HG02571 (cell line): ENCODE measurements at regions not wholly inside any gene's neighbourhood (a gene's known extent, or its start where the extent isn't known, plus 50 kb on each side); places are given as distances from the start of the nearest gene placed in this dataset.
A peak's percentile ranks its signal among the peaks of the same experiment; 100 is the strongest.
"Not testable (repeated sequence)": the region's sequence is repeated elsewhere in the genome, so short reads cannot be mapped to it uniquely, and the experiment has no call there.

Experiments
- ATAC-seq: cut with Tn5 transposase; IDR thresholded peaks from one replicate; pipeline ENCODE4 v1.9.1; 2021; ENCODE audit warnings: mild to moderate bottlenecking, moderate library complexity; ENCODE audit not compliant: unreplicated experiment

DNA sequence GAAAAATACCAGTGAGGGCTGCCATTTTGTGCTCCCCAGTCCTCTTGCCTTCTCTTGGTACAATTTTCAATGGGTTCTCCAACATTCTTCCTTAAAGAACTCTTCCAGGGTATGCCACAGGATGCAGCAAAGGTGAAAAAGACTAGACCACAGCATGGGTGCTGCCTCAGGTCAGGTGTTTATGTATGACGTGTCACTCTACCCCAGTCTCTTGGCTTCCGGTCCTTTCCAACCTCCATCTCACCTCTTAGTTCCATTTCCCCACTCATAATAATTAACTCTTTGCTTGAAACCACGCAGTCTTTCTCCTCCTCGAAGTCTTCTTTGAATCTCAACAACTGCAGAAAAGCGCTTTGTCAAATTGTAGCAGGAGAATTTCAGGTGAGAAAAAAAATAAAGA is 104.7 kb upstream of the TBC1D5 start:
- no peak for ATAC-seq

- ATAC-seq, result no peak
Measured at GRCh38 chr3:17846466-17846865, 104.0 kb upstream of the TBC1D5 start.

DNA sequence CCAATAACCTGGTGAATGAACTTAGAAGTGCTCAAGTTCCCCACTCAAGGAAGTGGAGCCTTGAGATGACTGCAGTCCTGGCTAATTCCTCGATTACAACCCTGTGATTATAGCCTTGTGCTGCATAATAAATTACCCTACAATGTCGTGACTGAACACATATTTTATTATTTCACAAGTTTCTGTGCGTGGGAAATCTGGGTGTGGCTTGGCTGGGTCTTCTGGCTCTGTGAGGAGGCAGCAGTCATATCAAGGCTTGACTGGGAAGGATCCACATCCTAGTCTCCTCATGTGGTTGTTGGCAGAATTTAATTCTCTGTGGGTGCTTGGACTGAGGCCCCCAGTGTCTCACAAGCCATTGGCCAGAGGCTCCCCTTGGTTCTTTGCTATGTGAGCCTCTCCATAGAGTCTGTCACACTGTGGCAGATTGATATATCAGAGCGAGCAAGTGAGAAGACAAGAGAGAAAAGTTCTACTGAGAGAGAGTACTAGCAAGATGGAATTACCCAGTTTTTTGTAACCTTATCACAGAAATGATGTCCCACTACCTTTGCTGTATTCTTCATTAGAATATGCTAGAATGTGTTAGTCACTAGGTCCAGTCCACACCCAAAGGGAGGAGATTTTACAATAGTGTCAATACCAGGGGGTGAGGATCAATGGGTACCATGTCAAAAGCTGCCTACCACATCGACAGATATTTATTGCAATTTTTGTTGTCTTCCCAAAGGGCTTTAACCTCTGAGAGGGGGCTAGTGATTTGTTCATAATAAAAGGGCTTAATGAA is 102.8 kb upstream of the TBC1D5 start:
- ATAC-seq, result no peak

DNA sequence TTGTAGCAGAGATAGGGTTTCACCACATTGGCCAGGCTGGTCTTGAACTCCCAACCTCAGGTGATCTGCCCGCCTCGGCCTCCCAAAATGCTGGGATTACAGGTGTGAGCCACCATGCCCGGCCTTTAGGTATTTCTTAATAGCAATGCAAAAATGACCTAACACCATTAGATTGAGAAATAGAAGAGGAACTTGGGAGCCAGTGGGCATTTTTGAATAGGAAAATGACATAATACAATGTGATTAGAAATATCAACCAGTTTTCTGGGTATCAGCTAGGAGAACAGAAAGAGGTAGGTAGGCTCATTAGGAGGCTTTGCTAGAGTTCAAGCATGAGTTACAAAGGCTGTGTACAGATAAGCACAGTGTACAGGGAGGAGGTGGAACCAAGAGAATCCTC is 101.8 kb upstream of the TBC1D5 start:
- ATAC-seq, result no peak

DNA sequence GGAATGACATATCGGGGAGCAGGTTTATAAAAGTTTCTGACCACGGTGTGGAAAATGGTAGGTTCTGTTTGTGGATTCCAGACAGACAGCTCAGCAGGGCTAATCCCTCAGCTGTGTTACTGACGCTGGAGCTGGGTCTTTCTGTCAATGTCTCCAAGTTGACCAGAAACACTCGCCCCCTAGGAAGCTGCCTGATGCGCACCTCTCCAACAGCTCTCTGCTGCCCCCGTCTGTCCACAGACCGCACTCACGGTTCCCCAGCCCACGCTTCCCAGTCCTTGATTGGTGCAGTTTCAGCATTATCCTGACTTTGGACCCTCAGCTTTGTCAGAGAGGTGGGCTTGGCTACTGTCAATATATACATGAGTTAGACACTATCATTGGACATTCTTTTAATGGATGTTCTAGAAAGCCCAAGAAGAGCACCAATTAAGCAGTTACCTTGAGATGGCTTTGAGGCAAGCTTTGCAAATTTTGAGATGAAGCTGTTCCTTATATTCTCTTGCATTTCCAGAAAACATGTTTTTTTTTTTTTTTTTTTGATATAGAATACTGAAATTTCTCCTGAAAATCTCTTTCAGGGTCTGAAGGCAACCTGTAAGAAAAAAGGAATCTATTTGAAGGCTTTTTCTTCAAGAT is 98.9 kb upstream of the TBC1D5 start:
- ATAC-seq, result peak; percentile 92

DNA sequence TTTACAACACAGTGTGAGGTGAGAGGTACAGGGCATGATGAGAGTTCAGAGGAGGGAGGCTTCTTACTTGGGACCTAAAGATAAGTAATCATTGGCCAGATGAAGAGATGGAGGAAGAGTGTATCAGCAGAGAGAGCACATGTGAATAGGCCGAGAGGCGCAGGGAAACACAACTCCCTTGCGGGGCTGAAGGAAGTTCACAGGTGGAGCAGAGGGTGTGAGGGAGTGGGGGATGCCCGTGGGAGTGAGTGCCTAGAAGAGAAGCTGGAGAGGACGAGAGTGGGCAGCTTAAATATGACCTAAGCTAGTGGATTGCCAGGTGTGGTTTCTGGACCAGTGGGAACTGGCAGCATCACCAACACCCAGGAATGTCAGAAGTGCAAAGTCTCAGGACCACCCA is 98.2 kb upstream of the TBC1D5 start:
- ATAC-seq, result no peak

- ATAC-seq, result no peak
Measured at GRCh38 chr3:17840126-17840525, 97.7 kb upstream of the TBC1D5 start.

- no peak for ATAC-seq
Measured at GRCh38 chr3:17836919-17837318, 94.5 kb upstream of the TBC1D5 start.

DNA sequence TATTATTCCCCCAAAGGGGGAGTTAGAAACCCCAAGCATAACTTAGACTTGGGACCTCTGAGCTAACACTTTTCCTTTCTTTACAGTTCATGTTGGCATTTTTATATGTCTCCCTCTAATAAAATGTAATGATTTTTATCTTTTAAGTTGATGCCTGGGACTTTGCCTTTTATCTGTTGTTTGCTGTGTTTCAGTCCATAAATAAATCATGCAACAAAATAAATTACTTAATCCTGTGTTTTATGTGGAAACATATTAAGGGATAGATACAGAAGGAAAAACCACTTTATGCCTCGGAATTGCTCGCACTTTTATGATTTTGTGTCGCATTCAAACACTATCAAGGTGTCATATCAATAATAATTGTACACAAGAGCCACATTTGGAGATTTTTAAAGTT is 93.7 kb upstream of the TBC1D5 start:
- ATAC-seq, result no peak

- no peak for ATAC-seq
Measured at GRCh38 chr3:17833786-17834559, 91.5 kb upstream of the TBC1D5 start.

GRCh38 chr3:17832016-17832415 is 89.6 kb upstream of the TBC1D5 start:
- ATAC-seq, result no peak

DNA sequence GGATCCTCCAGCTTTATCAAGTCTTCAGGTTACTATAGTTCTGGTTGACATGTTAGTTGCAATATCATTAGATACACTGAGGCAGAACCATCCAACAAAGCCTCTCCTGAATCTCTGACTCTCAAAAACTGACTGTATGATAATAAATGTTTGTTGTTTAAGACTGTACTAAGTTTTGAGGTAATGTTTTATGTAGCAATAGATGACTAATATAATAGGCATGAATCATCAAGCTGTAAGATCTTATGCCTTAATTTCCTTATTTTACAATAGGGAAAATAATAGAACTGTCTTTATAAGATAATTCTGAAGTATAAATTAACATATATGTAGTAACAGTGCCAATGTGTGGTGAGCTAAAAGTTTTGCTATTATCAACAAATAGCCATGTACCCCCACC is 88.9 kb upstream of the TBC1D5 start:
- ATAC-seq, result no peak

- ATAC-seq, result no peak
Measured at GRCh38 chr3:17830788-17831187, 88.4 kb upstream of the TBC1D5 start.

DNA sequence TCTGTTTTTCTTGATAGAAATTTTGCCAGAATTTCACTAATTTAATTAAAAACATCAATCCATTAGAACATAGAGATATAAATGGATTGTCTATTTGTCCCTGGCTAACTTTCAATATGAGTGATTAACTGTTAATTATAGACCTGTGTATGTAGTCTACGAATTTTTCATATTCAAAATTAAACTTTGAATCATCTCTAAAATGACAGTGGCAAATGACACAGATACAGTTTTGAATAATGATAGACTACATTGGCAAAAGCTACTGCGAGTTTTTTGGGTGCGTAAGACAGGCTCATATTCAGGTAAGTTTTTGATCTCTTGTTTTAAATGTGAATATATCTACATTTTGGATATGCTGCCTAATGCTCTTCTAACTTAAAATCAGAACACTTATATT is 86.0 kb upstream of the TBC1D5 start:
- no peak for ATAC-seq

DNA sequence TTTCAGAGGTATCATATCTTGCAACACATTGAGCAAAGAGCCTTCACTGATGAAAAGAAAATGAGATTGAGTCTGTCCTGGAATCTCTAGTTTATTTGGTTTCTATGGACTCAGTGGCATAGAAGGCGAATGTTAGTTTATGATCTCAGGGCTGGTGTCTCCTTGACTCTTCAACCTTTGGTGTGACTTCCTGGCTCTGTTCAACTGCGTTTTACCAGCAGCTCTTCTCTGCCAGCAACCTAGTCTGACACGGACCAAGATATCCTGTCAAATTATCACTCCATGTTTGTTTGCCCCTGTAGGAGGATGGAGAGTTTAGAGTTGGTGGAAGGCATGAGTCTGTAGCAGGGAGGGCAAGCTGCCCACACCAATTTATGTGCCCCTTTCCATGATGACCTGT is 82.9 kb upstream of the TBC1D5 start:
- no peak for ATAC-seq

DNA sequence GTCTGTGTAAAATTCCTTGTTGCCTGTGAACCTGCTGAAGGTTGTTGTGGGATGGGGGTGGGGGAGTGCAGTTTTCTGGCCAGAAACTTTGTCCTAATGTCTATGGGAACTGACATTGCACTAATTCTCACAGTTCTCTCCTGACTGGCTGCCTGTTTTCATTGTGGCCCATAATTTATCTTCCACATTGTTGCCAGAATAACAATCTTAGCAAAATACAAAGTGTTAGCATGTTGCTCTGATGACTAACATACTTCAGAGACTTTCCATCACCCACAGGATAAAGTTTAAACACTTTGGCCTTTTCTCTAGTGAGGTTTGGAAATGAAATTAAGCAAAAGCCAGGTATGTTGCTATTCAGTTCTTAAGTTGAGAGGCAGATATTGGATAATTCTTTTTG is 81.4 kb upstream of the TBC1D5 start:
- no peak for ATAC-seq

DNA sequence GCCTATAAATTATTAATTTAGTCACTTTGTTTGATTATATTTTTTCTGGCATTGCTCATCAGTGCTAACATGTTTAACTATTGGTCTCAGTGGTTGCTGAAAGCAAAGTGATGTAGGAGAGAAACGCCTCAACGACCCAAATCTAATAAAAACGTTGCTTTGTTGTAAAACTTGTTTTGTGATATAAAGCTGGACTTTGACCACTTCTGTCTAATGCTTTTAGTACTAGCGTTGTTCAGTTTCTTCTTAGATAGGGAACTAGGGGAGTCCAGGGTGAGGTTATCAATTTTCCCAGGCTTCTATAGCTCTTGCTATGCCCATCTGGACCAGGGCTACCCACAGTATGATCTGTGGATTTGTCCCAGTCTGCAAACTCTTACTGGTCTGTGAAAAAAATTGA is 80.6 kb upstream of the TBC1D5 start:
- no peak for ATAC-seq

- ATAC-seq, result no peak
Measured at GRCh38 chr3:17820704-17821103, 78.3 kb upstream of the TBC1D5 start.

GRCh38 chr3:17820275-17820674 is 77.8 kb upstream of the TBC1D5 start:
- no peak for ATAC-seq

DNA sequence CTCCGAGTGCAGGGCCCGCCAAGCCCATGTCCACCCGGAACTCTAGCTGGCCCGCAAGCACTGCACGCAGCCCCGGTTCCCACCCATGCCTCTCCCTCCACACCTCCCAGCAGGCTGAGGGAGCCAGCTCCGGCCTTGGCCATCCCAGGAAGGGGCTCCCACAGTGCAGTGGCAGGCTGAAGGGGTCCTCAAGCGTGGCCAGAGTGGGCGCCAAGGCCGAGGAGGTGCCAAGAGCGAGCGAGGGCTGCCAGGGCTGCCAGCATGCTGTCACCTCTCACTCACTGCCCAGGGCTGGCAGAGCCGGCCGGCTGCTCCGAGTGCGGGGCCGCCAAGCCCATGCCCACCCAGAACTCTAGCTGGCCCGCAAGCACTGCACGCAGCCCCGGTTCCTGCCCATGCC is 75.5 kb upstream of the TBC1D5 start:
- ATAC-seq, result not testable (repeated sequence)

DNA sequence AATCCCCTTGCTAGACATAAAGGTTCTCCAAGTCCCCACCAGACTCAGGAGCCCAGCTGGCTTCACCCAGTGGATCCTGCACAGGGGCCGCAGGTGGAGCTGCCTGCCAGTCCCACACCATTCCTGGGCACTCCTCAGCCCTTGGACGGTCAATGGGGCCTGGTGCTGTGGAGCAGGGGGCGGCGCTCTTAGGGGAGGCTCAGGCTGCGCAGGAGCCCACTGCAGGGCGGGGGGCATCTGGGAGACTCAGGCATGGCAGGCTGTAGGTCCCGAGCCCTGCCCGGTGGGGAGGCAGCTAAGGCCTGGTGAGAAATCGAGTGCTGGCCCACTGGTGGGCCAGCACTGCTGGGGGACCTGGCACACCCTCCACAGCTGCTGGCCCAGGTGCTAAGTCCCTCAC is 75.1 kb upstream of the TBC1D5 start:
- no peak for ATAC-seq

- ATAC-seq, result not testable (repeated sequence)
Measured at GRCh38 chr3:17816839-17817238, 74.4 kb upstream of the TBC1D5 start.
